ENCODE measurements at regions not wholly inside any gene's neighbourhood (a gene's known extent, or its start where the extent isn't known, plus 50 kb on each side); places are given as distances from the start of the nearest gene placed in this dataset.

DNA sequence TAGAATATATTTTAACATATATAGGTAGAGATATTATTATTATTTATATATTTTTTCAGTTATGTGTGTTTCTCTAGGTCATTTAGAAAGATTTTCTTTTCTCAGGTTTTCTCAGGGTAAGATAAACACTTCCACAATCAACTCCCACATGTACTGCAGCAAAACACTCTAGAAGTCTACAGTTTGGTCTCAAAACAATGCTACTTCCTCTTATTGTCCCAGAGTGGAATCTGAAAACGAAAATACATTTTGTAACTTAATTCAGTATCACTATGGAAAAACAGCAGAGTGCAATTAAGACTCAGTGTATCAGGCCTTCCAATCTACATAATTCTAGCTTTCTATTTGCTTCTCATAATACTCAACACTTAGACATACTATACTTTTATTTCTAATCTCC lies 190.1 kb upstream of the SLC35G4 start:
- no peak for TF ChIP-seq YY1 (IDR thresholded peaks at IDR 0.05; ENCODE audit: insufficient read depth, insufficient read length)
- TF ChIP-seq ZNF274 (IDR thresholded peaks at IDR 0.05; ENCODE audit: low read depth, low read length), result no peak
- TF ChIP-seq SUZ12 (IDR thresholded peaks at IDR 0.05; ENCODE audit: extremely low read depth, insufficient read depth, insufficient read length), result no peak
- no peak for DNase-seq (ENCODE audit: low read depth, low spot score)
- no peak overlapping the region for H3K4me3 ChIP-seq (ENCODE audit: insufficient read length, low read depth)
- no peak overlapping the region for H3K9ac ChIP-seq (ENCODE audit: insufficient read length, low read depth)
- H3K36me3 ChIP-seq (ENCODE audit: insufficient read depth, insufficient read length, low read length), result no peaks in the 10 kb centered on the region
- no peaks in the 10 kb centered on the region for H3K4me1 ChIP-seq (ENCODE audit: insufficient read depth, insufficient read length)
- no peaks in the 10 kb centered on the region for H3K27me3 ChIP-seq (ENCODE audit: insufficient read depth, insufficient read length)
- no peaks in the 10 kb centered on the region for H3K9me3 ChIP-seq (ENCODE audit: insufficient read depth, low read length)

DNA sequence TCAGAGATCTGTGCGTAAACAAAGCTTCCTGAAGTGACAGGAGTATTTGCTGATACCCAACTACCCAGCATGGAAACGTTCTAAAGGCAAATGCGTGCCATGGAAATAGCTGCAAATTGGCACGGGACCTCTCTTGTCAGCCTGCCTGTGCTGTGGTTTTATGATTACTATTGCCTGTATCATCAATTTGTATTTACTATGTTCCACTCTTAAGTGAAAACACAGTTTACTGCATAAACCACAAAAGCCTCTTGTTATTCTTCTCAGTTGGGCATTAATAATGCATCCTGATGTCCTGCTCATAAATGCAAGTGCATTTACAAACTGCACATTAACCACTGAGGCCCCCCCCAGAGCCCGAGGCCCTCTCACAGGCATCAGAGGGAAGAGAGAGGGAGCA lies 196.6 kb upstream of the SLC35G4 start:
- Histone ChIP-seq H3K9me3 (ENCODE audit: insufficient read depth, low read length) (no peaks in the 10 kb centered on the region), H3K4me1 (ENCODE audit: insufficient read depth, insufficient read length) (no peaks in the 10 kb centered on the region), H3K4me3 (ENCODE audit: insufficient read length, low read depth) (no peak overlapping the region), H3K27me3 (ENCODE audit: insufficient read depth, insufficient read length) (no peaks in the 10 kb centered on the region), H3K36me3 (ENCODE audit: insufficient read depth, insufficient read length, low read length) (no peaks in the 10 kb centered on the region), H3K9ac (ENCODE audit: insufficient read length, low read depth) (no peak overlapping the region)
- TF ChIP-seq YY1 (IDR thresholded peaks at IDR 0.05; ENCODE audit: insufficient read depth, insufficient read length) (no peak), ZNF274 (IDR thresholded peaks at IDR 0.05; ENCODE audit: low read depth, low read length) (no peak), SUZ12 (IDR thresholded peaks at IDR 0.05; ENCODE audit: extremely low read depth, insufficient read depth, insufficient read length) (no peak)
- no peak for DNase-seq (ENCODE audit: low read depth, low spot score)

- Histone ChIP-seq H3K4me1 (ENCODE audit: insufficient read depth, insufficient read length) (no peaks in the 10 kb centered on the region), H3K27me3 (ENCODE audit: insufficient read depth, insufficient read length) (no peaks in the 10 kb centered on the region), H3K9ac (ENCODE audit: insufficient read length, low read depth) (no peak overlapping the region), H3K36me3 (ENCODE audit: insufficient read depth, insufficient read length, low read length) (no peaks in the 10 kb centered on the region), H3K9me3 (ENCODE audit: insufficient read depth, low read length) (no peaks in the 10 kb centered on the region), H3K4me3 (ENCODE audit: insufficient read length, low read depth) (no peak overlapping the region)
- DNase-seq (ENCODE audit: low read depth, low spot score), result no peak
- TF ChIP-seq ZNF274 (IDR thresholded peaks at IDR 0.05; ENCODE audit: low read depth, low read length) (no peak), SUZ12 (IDR thresholded peaks at IDR 0.05; ENCODE audit: extremely low read depth, insufficient read depth, insufficient read length) (no peak), YY1 (IDR thresholded peaks at IDR 0.05; ENCODE audit: insufficient read depth, insufficient read length) (no peak)
Measured at GRCh38 chr18:11411048-11411447, 198.3 kb upstream of the SLC35G4 start.

- TF ChIP-seq ZNF274 (IDR thresholded peaks at IDR 0.05; ENCODE audit: low read depth, low read length) (no peak), SUZ12 (IDR thresholded peaks at IDR 0.05; ENCODE audit: extremely low read depth, insufficient read depth, insufficient read length) (no peak)
- no peak overlapping the region for H3K9ac ChIP-seq (ENCODE audit: insufficient read length, low read depth)
- no peaks in the 10 kb centered on the region for H3K4me1 ChIP-seq (ENCODE audit: insufficient read depth, insufficient read length)
- no peak for DNase-seq (ENCODE audit: low read depth, low spot score)
- no peaks in the 10 kb centered on the region for H3K9me3 ChIP-seq (ENCODE audit: insufficient read depth, low read length)
- H3K36me3 ChIP-seq (ENCODE audit: insufficient read depth, insufficient read length, low read length), result no peaks in the 10 kb centered on the region
- H3K27me3 ChIP-seq (ENCODE audit: insufficient read depth, insufficient read length), result no peaks in the 10 kb centered on the region
- no peak overlapping the region for H3K4me3 ChIP-seq (ENCODE audit: insufficient read length, low read depth)
Measured at GRCh38 chr18:11408555-11409065, 200.8 kb upstream of the SLC35G4 start.

- no peak for DNase-seq (ENCODE audit: low read depth, low spot score)
- TF ChIP-seq SUZ12 (IDR thresholded peaks at IDR 0.05; ENCODE audit: extremely low read depth, insufficient read depth, insufficient read length) (no peak), YY1 (IDR thresholded peaks at IDR 0.05; ENCODE audit: insufficient read depth, insufficient read length) (no peak), ZNF274 (IDR thresholded peaks at IDR 0.05; ENCODE audit: low read depth, low read length) (no peak)
- Histone ChIP-seq H3K4me1 (ENCODE audit: insufficient read depth, insufficient read length) (no peaks in the 10 kb centered on the region), H3K36me3 (ENCODE audit: insufficient read depth, insufficient read length, low read length) (no peaks in the 10 kb centered on the region), H3K9me3 (ENCODE audit: insufficient read depth, low read length) (no peaks in the 10 kb centered on the region), H3K4me3 (ENCODE audit: insufficient read length, low read depth) (no peak overlapping the region), H3K27me3 (ENCODE audit: insufficient read depth, insufficient read length) (no peaks in the 10 kb centered on the region), H3K9ac (ENCODE audit: insufficient read length, low read depth) (no peak overlapping the region)
Measured at GRCh38 chr18:11407940-11408339, 201.5 kb upstream of the SLC35G4 start.

DNA sequence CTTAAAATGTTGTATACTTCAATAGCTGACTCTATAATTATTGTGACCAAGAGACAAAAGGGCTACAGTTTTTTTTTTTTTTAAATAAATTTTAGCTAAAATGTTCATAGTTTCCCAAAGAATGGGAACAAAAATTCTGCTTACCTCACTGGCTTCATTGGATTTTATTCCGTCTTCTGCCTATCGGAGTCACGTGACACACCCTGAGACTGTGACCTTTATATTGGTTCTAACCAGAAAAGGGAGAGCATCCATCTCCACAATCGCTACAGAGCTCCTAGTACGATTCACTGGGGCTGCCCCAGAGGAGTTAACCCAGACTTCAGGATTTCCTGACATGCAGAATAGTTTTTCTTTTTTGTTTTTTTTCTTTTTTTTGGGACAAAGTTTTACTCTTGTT lies 203.6 kb upstream of the SLC35G4 start:
- no peak overlapping the region for H3K4me3 ChIP-seq (ENCODE audit: insufficient read length, low read depth)
- H3K36me3 ChIP-seq (ENCODE audit: insufficient read depth, insufficient read length, low read length), result no peaks in the 10 kb centered on the region
- TF ChIP-seq SUZ12 (IDR thresholded peaks at IDR 0.05; ENCODE audit: extremely low read depth, insufficient read depth, insufficient read length) (no peak), ZNF274 (IDR thresholded peaks at IDR 0.05; ENCODE audit: low read depth, low read length) (no peak), YY1 (IDR thresholded peaks at IDR 0.05; ENCODE audit: insufficient read depth, insufficient read length) (no peak)
- DNase-seq (ENCODE audit: low read depth, low spot score), result no peak
- H3K4me1 ChIP-seq (ENCODE audit: insufficient read depth, insufficient read length), result no peaks in the 10 kb centered on the region
- H3K9ac ChIP-seq (ENCODE audit: insufficient read length, low read depth), result no peak overlapping the region
- H3K27me3 ChIP-seq (ENCODE audit: insufficient read depth, insufficient read length), result no peaks in the 10 kb centered on the region
- H3K9me3 ChIP-seq (ENCODE audit: insufficient read depth, low read length), result no peaks in the 10 kb centered on the region

DNA sequence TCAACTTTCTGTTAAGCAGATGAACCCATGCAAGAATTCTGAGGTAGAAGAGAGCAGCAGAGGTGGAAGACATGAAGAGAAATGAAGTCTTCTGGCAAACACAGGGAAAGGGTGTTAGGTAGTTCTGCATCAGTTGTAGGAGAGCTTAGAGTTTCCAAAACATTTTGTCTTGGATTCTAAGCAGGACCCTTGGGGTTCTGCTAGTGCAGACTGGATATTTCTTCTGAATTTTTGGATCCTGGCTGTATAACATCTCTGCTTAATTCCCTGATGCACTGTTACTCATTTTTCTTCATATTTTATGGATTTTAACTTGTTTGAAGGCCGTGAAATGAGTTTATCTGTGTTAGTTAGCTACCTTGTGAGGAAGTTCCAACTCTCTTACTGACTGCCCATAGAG lies 208.7 kb upstream of the SLC35G4 start:
- H3K9ac ChIP-seq (ENCODE audit: insufficient read length, low read depth), result no peak overlapping the region
- no peaks in the 10 kb centered on the region for H3K27me3 ChIP-seq (ENCODE audit: insufficient read depth, insufficient read length)
- H3K4me1 ChIP-seq (ENCODE audit: insufficient read depth, insufficient read length), result no peaks in the 10 kb centered on the region
- no peaks in the 10 kb centered on the region for H3K36me3 ChIP-seq (ENCODE audit: insufficient read depth, insufficient read length, low read length)
- DNase-seq (ENCODE audit: low read depth, low spot score), result no peak
- H3K9me3 ChIP-seq (ENCODE audit: insufficient read depth, low read length), result no peaks in the 10 kb centered on the region
- H3K4me3 ChIP-seq (ENCODE audit: insufficient read length, low read depth), result no peak overlapping the region
- no peak for TF ChIP-seq ZNF274 (IDR thresholded peaks at IDR 0.05; ENCODE audit: low read depth, low read length)
- TF ChIP-seq YY1 (IDR thresholded peaks at IDR 0.05; ENCODE audit: insufficient read depth, insufficient read length), result no peak
- no peak for TF ChIP-seq SUZ12 (IDR thresholded peaks at IDR 0.05; ENCODE audit: extremely low read depth, insufficient read depth, insufficient read length)
